SK-N-SH treated with all-trans-retinoic acid at 6 μM for 48 hours (cell line): ENCODE measurements at regions not wholly inside any gene's neighbourhood (a gene's known extent, or its start where the extent isn't known, plus 50 kb on each side); places are given as distances from the start of the nearest gene placed in this dataset.

Experiments
- ATAC-seq: fragments of 200-7000 bp; cut with Tn5 transposase; 3 replicates; pipeline ENCODE4 v1.9.1; 2020; ENCODE audit warnings: mild to moderate bottlenecking, moderate library complexity
- BACH2 ChIP-seq: fragments of 250-450 bp; sonication (Bioruptor Pico); IDR thresholded peaks from 2 replicates; pipeline ENCODE4 v1.9.0; 2021; ENCODE audit warnings: mild to moderate bottlenecking, borderline replicate concordance
- ESRRG ChIP-seq: fragments of 250-450 bp; sonication (Bioruptor Pico); IDR thresholded peaks from 2 replicates; pipeline ENCODE4 v1.6.1; 2021; ENCODE audit warnings: mild to moderate bottlenecking
- GLIS3 ChIP-seq: fragments of 250-450 bp; sonication (Bioruptor Pico); IDR thresholded peaks from 2 replicates; pipeline ENCODE4 v1.5.0; 2020; ENCODE audit warnings: mild to moderate bottlenecking, moderate library complexity
- ISL1 ChIP-seq: fragments of 250-450 bp; sonication (Bioruptor Pico); IDR thresholded peaks from 2 replicates; pipeline ENCODE4 v2.1.2; 2022; ENCODE audit warnings: mild to moderate bottlenecking, moderate library complexity
- OSR1 ChIP-seq: fragments of 250-450 bp; sonication (Bioruptor Pico); IDR thresholded peaks from 2 replicates; pipeline ENCODE4 v1.8.0; 2022; ENCODE audit warnings: moderate library complexity, mild to moderate bottlenecking, inconsistent platforms
- PPARA ChIP-seq: fragments of 250-450 bp; sonication (Bioruptor Pico); IDR thresholded peaks from 2 replicates; pipeline ENCODE4 v1.5.0; 2020; ENCODE audit warnings: mild to moderate bottlenecking, borderline replicate concordance
- RARB ChIP-seq: fragments of 250-450 bp; sonication (Bioruptor Pico); IDR thresholded peaks from 2 replicates; pipeline ENCODE4 v1.8.0; 2021; ENCODE audit warnings: mild to moderate bottlenecking, moderate library complexity
- TCF4 ChIP-seq: fragments of 250-450 bp; sonication (Bioruptor Pico); IDR thresholded peaks from 2 replicates; pipeline ENCODE4 v1.8.0; 2021; ENCODE audit warnings: mild to moderate bottlenecking, moderate library complexity, borderline replicate concordance
- TOX ChIP-seq: fragments of 250-450 bp; sonication (Bioruptor Pico); IDR thresholded peaks from 2 replicates; pipeline ENCODE4 v1.8.0; 2021; ENCODE audit warnings: mild to moderate bottlenecking, moderate library complexity, borderline replicate concordance
- ZC3H10 ChIP-seq: fragments of 250-450 bp; sonication (Bioruptor Pico); IDR thresholded peaks from 2 replicates; pipeline ENCODE4 v1.5.1; 2021; ENCODE audit warnings: mild to moderate bottlenecking, moderate library complexity
- ZFP3 ChIP-seq: fragments of 250-450 bp; sonication (Bioruptor Pico); IDR thresholded peaks from 2 replicates; pipeline ENCODE4 v1.5.0; 2020; ENCODE audit warnings: mild to moderate bottlenecking, moderate library complexity
- ZFP30 ChIP-seq: fragments of 450-650 bp; formaldehyde crosslinking; IDR thresholded peaks from 2 replicates; pipeline ENCODE4 v1.5.0; 2022; ENCODE audit warnings: mild to moderate bottlenecking, moderate library complexity
- ZNF565 ChIP-seq: fragments of 450-650 bp; formaldehyde crosslinking; conservative IDR thresholded peaks from 2 replicates; pipeline ENCODE4 v1.5.0; 2020; ENCODE audit warnings: low read depth, mild to moderate bottlenecking, moderate library complexity
- ZNF70 ChIP-seq: fragments of 450-650 bp; formaldehyde crosslinking; IDR thresholded peaks from 2 replicates; pipeline ENCODE4 v1.5.0; 2020; ENCODE audit warnings: mild to moderate bottlenecking, moderate library complexity
- ZNF8 ChIP-seq: fragments of 450-650 bp; formaldehyde crosslinking; IDR thresholded peaks from 2 replicates; pipeline ENCODE4 v1.5.0; 2020; ENCODE audit warnings: mild to moderate bottlenecking, moderate library complexity
- TF ChIP-seq, protein P1 (sequence below): fragments of 250-450 bp; sonication (Bioruptor Pico); IDR thresholded peaks from 2 replicates; pipeline ENCODE4 v1.8.0; 2021; ENCODE audit warnings: low read depth, mild to moderate bottlenecking, moderate library complexity, borderline replicate concordance
- TF ChIP-seq, protein P2 (sequence below): fragments of 250-450 bp; sonication (Bioruptor Pico); IDR thresholded peaks from 2 replicates; pipeline ENCODE4 v1.5.1; 2020; ENCODE audit warnings: low read depth, mild to moderate bottlenecking, moderate library complexity
- TF ChIP-seq, protein P3 (sequence below): fragments of 250-450 bp; sonication (Bioruptor Pico); IDR thresholded peaks from 2 replicates; pipeline ENCODE4 v1.8.0; 2020; ENCODE audit warnings: mild to moderate bottlenecking, moderate library complexity, borderline replicate concordance
- TF ChIP-seq, protein P4 (sequence below): fragments of 250-450 bp; sonication (Bioruptor Pico); IDR thresholded peaks from 2 replicates; pipeline ENCODE4 v1.5.1; 2021; ENCODE audit warnings: mild to moderate bottlenecking, moderate library complexity
- TF ChIP-seq, protein P5 (sequence below): fragments of 250-450 bp; sonication (Bioruptor Pico); IDR thresholded peaks from 2 replicates; pipeline ENCODE4 v1.5.0; 2020; ENCODE audit warnings: mild to moderate bottlenecking, moderate library complexity

DNA sequence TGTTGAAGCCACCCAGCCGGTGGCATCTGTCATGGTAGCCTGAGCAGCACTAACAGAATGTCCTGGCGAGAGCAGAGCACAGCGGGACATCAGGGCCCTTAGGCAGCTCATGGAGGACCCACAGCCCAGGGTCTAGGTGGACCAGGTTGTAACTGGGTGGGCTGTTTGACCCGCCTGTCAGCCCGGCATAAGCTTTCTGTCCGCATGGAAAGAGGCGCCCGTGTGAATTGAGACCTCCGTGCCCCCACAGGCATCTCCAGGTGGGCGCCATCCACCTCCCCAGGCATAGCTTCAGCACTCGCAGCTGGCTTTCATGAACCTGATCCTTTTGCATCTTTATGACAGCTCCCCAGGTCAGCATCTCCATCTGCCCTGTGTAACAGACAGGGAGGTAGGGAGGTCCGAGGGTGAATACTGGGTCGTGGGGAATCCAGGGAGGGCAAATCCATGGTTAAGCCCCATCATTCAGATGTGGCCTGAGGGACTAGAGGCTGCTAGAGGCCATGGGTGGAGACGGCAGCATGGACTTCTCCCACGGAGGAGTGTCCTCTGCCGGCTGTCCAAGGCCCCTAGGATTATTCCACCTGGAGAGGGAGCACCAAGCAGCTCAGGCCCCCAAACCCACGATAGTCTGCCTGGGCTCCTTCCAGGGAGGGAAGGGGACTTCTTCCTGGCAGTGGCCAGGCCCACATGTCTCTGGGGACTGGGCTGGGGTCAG is 371.6 kb upstream of the MKI67 start (continued):
- TF ChIP-seq, protein P1, sequence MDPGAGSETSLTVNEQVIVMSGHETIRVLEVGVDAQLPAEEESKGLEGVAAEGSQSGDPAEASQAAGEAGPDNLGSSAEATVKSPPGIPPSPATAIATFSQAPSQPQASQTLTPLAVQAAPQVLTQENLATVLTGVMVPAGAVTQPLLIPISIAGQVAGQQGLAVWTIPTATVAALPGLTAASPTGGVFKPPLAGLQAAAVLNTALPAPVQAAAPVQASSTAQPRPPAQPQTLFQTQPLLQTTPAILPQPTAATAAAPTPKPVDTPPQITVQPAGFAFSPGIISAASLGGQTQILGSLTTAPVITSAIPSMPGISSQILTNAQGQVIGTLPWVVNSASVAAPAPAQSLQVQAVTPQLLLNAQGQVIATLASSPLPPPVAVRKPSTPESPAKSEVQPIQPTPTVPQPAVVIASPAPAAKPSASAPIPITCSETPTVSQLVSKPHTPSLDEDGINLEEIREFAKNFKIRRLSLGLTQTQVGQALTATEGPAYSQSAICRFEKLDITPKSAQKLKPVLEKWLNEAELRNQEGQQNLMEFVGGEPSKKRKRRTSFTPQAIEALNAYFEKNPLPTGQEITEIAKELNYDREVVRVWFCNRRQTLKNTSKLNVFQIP (CRISPR knock-in tag) = no peak
- TF ChIP-seq TOX (CRISPR knock-in tag) (no peak), ESRRG (no peak), ZC3H10 (CRISPR knock-in tag) (no peak)
- TF ChIP-seq, protein P2, sequence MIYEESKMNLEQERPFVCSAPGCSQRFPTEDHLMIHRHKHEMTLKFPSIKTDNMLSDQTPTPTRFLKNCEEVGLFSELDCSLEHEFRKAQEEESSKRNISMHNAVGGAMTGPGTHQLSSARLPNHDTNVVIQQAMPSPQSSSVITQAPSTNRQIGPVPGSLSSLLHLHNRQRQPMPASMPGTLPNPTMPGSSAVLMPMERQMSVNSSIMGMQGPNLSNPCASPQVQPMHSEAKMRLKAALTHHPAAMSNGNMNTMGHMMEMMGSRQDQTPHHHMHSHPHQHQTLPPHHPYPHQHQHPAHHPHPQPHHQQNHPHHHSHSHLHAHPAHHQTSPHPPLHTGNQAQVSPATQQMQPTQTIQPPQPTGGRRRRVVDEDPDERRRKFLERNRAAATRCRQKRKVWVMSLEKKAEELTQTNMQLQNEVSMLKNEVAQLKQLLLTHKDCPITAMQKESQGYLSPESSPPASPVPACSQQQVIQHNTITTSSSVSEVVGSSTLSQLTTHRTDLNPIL (CRISPR knock-in tag) = no peak
- TF ChIP-seq, all 23 proteins: peak for 0

DNA sequence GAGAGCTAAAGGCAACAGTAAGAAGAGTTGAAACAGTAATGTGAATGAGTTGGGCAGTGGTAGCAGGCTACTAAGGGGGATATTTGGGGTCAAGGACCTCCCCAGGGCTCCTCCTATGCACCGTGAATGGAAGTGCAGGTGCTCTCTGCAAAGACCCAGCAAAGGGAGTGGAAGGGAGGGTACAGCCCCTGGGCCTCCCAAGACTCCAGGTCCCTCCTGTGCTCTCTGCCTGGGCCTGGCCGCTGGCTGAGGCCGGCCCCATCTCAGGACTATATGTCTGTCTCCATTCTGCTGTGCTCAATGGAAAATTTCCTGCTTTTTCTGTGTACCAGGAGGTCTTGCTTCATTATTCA is 372.1 kb upstream of the MKI67 start:
- TF ChIP-seq ZFP3 (CRISPR knock-in tag) (no peak), ZNF8 (CRISPR knock-in tag) (no peak), TOX (CRISPR knock-in tag) (no peak), RARB (CRISPR knock-in tag) (no peak), ESRRG (no peak), ZFP30 (CRISPR knock-in tag) (no peak), ZC3H10 (CRISPR knock-in tag) (no peak), OSR1 (CRISPR knock-in tag) (no peak), PPARA (CRISPR knock-in tag) (no peak), BACH2 (CRISPR knock-in tag) (no peak), ZNF565 (CRISPR knock-in tag) (no peak), TCF4 (CRISPR knock-in tag) (no peak), ISL1 (CRISPR knock-in tag) (no peak), ZNF70 (CRISPR knock-in tag) (no peak), GLIS3 (CRISPR knock-in tag) (no peak)
- TF ChIP-seq, protein P3, sequence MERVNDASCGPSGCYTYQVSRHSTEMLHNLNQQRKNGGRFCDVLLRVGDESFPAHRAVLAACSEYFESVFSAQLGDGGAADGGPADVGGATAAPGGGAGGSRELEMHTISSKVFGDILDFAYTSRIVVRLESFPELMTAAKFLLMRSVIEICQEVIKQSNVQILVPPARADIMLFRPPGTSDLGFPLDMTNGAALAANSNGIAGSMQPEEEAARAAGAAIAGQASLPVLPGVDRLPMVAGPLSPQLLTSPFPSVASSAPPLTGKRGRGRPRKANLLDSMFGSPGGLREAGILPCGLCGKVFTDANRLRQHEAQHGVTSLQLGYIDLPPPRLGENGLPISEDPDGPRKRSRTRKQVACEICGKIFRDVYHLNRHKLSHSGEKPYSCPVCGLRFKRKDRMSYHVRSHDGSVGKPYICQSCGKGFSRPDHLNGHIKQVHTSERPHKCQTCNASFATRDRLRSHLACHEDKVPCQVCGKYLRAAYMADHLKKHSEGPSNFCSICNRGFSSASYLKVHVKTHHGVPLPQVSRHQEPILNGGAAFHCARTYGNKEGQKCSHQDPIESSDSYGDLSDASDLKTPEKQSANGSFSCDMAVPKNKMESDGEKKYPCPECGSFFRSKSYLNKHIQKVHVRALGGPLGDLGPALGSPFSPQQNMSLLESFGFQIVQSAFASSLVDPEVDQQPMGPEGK (CRISPR knock-in tag) = no peak
- TF ChIP-seq, protein P1 (CRISPR knock-in tag) = no peak
- TF ChIP-seq, protein P4, sequence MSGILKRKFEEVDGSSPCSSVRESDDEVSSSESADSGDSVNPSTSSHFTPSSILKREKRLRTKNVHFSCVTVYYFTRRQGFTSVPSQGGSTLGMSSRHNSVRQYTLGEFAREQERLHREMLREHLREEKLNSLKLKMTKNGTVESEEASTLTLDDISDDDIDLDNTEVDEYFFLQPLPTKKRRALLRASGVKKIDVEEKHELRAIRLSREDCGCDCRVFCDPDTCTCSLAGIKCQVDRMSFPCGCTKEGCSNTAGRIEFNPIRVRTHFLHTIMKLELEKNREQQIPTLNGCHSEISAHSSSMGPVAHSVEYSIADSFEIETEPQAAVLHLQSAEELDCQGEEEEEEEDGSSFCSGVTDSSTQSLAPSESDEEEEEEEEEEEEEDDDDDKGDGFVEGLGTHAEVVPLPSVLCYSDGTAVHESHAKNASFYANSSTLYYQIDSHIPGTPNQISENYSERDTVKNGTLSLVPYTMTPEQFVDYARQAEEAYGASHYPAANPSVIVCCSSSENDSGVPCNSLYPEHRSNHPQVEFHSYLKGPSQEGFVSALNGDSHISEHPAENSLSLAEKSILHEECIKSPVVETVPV (CRISPR knock-in tag) = no peak
- TF ChIP-seq, protein P2 (CRISPR knock-in tag) = no peak
- TF ChIP-seq, protein P5, sequence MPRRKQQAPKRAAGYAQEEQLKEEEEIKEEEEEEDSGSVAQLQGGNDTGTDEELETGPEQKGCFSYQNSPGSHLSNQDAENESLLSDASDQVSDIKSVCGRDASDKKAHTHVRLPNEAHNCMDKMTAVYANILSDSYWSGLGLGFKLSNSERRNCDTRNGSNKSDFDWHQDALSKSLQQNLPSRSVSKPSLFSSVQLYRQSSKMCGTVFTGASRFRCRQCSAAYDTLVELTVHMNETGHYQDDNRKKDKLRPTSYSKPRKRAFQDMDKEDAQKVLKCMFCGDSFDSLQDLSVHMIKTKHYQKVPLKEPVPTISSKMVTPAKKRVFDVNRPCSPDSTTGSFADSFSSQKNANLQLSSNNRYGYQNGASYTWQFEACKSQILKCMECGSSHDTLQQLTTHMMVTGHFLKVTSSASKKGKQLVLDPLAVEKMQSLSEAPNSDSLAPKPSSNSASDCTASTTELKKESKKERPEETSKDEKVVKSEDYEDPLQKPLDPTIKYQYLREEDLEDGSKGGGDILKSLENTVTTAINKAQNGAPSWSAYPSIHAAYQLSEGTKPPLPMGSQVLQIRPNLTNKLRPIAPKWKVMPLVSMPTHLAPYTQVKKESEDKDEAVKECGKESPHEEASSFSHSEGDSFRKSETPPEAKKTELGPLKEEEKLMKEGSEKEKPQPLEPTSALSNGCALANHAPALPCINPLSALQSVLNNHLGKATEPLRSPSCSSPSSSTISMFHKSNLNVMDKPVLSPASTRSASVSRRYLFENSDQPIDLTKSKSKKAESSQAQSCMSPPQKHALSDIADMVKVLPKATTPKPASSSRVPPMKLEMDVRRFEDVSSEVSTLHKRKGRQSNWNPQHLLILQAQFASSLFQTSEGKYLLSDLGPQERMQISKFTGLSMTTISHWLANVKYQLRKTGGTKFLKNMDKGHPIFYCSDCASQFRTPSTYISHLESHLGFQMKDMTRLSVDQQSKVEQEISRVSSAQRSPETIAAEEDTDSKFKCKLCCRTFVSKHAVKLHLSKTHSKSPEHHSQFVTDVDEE (CRISPR knock-in tag) = no peak
- no peak for ATAC-seq
